ENCODE measurements at regions not wholly inside any gene's neighbourhood (a gene's known extent, or its start where the extent isn't known, plus 50 kb on each side); places are given as distances from the start of the nearest gene placed in this dataset.

- no CpG with 5 or more reads among the region's 6 CpGs for WGBS (ENCODE audit: extremely low coverage, insufficient coverage, insufficient read length)
- Histone ChIP-seq H3K4me3 (ENCODE audit: low read depth, low read length) (no peak overlapping the region), H2BK12ac (ENCODE audit: low read length) (peak overlapping the region; percentile 99)
Observed at GRCh38 chr3:3707858-3708768, 91.1 kb upstream of the LRRN1 start.

GRCh38 chr3:3705090-3705775, 94.0 kb upstream of the LRRN1 start:
- Histone ChIP-seq H3K4ac (ENCODE audit: low read depth, low read length) (no peak overlapping the region), H4K8ac (ENCODE audit: low read depth, low read length) (peak overlapping the region; percentile 85), H3K27ac (ENCODE audit: low read depth, low read length) (peak overlapping the region; percentile 43), H3K4me2 (ENCODE audit: low read length) (no peak overlapping the region), H2BK120ac (ENCODE audit: insufficient read depth, low read length, poor library complexity) (peak overlapping the region; percentile 97), H2AFZ (ENCODE audit: insufficient read depth, low read length, poor library complexity) (no peak overlapping the region), H2AK5ac (ENCODE audit: low read length) (peak overlapping the region; percentile 94), H3K9me3 (ENCODE audit: insufficient read depth, low read depth, low read length) (no peaks in the 10 kb centered on the region), H2BK12ac (ENCODE audit: low read length) (peak overlapping the region; percentile 100), H3K9ac (ENCODE audit: low read length) (no peak overlapping the region), H3K4me1 (ENCODE audit: control insufficient read depth in 1 of 2, insufficient read depth in 2 of 2, low read length in 2 of 2) (peaks cover 13 to 22% of the 10 kb centered on the region in 2 experiments), H3K27me3 (ENCODE audit: insufficient read depth, low read length) (no peaks in the 10 kb centered on the region), H3K36me3 (ENCODE audit: control insufficient read depth in 1 of 2, insufficient read depth in 2 of 2, low read length in 2 of 2) (no peaks in the 10 kb centered on the region), H4K12ac (ENCODE audit: low read depth, low read length) (no peak overlapping the region), H3K18ac (ENCODE audit: low read length) (peak overlapping the region; percentile 92), H3K79me1 (ENCODE audit: low read length) (peaks cover 23% of the 10 kb centered on the region), H3K23ac (ENCODE audit: low read length) (no peak overlapping the region), H4K91ac (ENCODE audit: low read depth, low read length) (peak overlapping the region; percentile 37), H3K4me3 (ENCODE audit: low read depth, low read length) (no peak overlapping the region), H3K79me2 (ENCODE audit: control insufficient read depth, insufficient read depth, low read length, poor library complexity) (peaks cover 4% of the 10 kb centered on the region), H3K14ac (ENCODE audit: low read length) (peak overlapping the region; percentile 91), H2BK5ac (ENCODE audit: low read depth, low read length, poor library complexity) (peak overlapping the region; percentile 96)
- DNase-seq = no peak
- no CpG with 5 or more reads among the region's 6 CpGs for WGBS (ENCODE audit: extremely low coverage, insufficient coverage, insufficient read length)

More at GRCh38 chr3:3707858-3708768, 91.1 kb upstream of the LRRN1 start:
- peak overlapping the region; percentile 99 for H2BK120ac ChIP-seq (ENCODE audit: insufficient read depth, low read length, poor library complexity)
- peak overlapping the region; percentile 99 for H2BK5ac ChIP-seq (ENCODE audit: low read depth, low read length, poor library complexity)
- H3K23ac ChIP-seq (ENCODE audit: low read length) = no peak overlapping the region
- H3K79me2 ChIP-seq (ENCODE audit: control insufficient read depth, insufficient read depth, low read length, poor library complexity) = peaks cover 4% of the 10 kb centered on the region
- H3K79me1 ChIP-seq (ENCODE audit: low read length) = peaks cover 16% of the 10 kb centered on the region
- peak overlapping the region; percentile 93 for H2AK5ac ChIP-seq (ENCODE audit: low read length)
- H3K18ac ChIP-seq (ENCODE audit: low read length) = peak overlapping the region; percentile 86
- H3K27me3 ChIP-seq (ENCODE audit: insufficient read depth, low read length) = no peaks in the 10 kb centered on the region
- DNase-seq = peak; percentile 63 to 84
- peak overlapping the region; percentile 89 for H3K4ac ChIP-seq (ENCODE audit: low read depth, low read length)
- no peak overlapping the region for H2AFZ ChIP-seq (ENCODE audit: insufficient read depth, low read length, poor library complexity)
- H3K9ac ChIP-seq (ENCODE audit: low read length) = no peak overlapping the region
- H3K9me3 ChIP-seq (ENCODE audit: insufficient read depth, low read depth, low read length) = no peaks in the 10 kb centered on the region
- peak overlapping the region; percentile 73 for H4K8ac ChIP-seq (ENCODE audit: low read depth, low read length)
- H4K12ac ChIP-seq (ENCODE audit: low read depth, low read length) = no peak overlapping the region
- H3K4me2 ChIP-seq (ENCODE audit: low read length) = peak overlapping the region; percentile 43
- H3K27ac ChIP-seq (ENCODE audit: low read depth, low read length) = peak overlapping the region; percentile 97
- H3K14ac ChIP-seq (ENCODE audit: low read length) = peak overlapping the region; percentile 95
- H4K91ac ChIP-seq (ENCODE audit: low read depth, low read length) = peak overlapping the region; percentile 96
- H3K36me3 ChIP-seq (ENCODE audit: control insufficient read depth in 1 of 2, insufficient read depth in 2 of 2, low read length in 2 of 2) = no peaks in the 10 kb centered on the region
- H3K4me1 ChIP-seq (ENCODE audit: control insufficient read depth in 1 of 2, insufficient read depth in 2 of 2, low read length in 2 of 2) = peaks cover 11 to 15% of the 10 kb centered on the region in 2 experiments

GRCh38 chr3:3701949-3702348, 97.3 kb upstream of the LRRN1 start:
- Histone ChIP-seq H3K79me1 (ENCODE audit: low read length) (peaks cover 14% of the 10 kb centered on the region), H2AFZ (ENCODE audit: insufficient read depth, low read length, poor library complexity) (no peak overlapping the region), H4K12ac (ENCODE audit: low read depth, low read length) (no peak overlapping the region), H3K23ac (ENCODE audit: low read length) (no peak overlapping the region), H3K27ac (ENCODE audit: low read depth, low read length) (no peak overlapping the region), H3K4me1 (ENCODE audit: control insufficient read depth in 1 of 2, insufficient read depth in 2 of 2, low read length in 2 of 2) (peaks cover 12 to 22% of the 10 kb centered on the region in 2 experiments), H3K4me3 (ENCODE audit: low read depth, low read length) (no peak overlapping the region), H3K4ac (ENCODE audit: low read depth, low read length) (no peak overlapping the region), H4K8ac (ENCODE audit: low read depth, low read length) (no peak overlapping the region), H3K4me2 (ENCODE audit: low read length) (no peak overlapping the region), H3K79me2 (ENCODE audit: control insufficient read depth, insufficient read depth, low read length, poor library complexity) (no peaks in the 10 kb centered on the region), H3K14ac (ENCODE audit: low read length) (no peak overlapping the region), H2BK12ac (ENCODE audit: low read length) (no peak overlapping the region), H3K9me3 (ENCODE audit: insufficient read depth, low read depth, low read length) (no peaks in the 10 kb centered on the region), H2BK120ac (ENCODE audit: insufficient read depth, low read length, poor library complexity) (no peak overlapping the region), H2BK5ac (ENCODE audit: low read depth, low read length, poor library complexity) (no peak overlapping the region), H3K18ac (ENCODE audit: low read length) (no peak overlapping the region), H4K91ac (ENCODE audit: low read depth, low read length) (no peak overlapping the region), H3K27me3 (ENCODE audit: insufficient read depth, low read length) (no peaks in the 10 kb centered on the region), H2AK5ac (ENCODE audit: low read length) (no peak overlapping the region), H3K9ac (ENCODE audit: low read length) (no peak overlapping the region), H3K36me3 (ENCODE audit: control insufficient read depth in 1 of 2, insufficient read depth in 2 of 2, low read length in 2 of 2) (no peaks in the 10 kb centered on the region)
- WGBS (ENCODE audit: extremely low coverage, insufficient coverage, insufficient read length) = no CpG with 5 or more reads among the region's 5 CpGs
- no peak for DNase-seq

GRCh38 chr3:3699816-3700633, 99.2 kb upstream of the LRRN1 start:
- no peaks in the 10 kb centered on the region for H3K36me3 ChIP-seq (ENCODE audit: control insufficient read depth in 1 of 2, insufficient read depth in 2 of 2, low read length in 2 of 2)
- H3K79me1 ChIP-seq (ENCODE audit: low read length) = peaks cover 10% of the 10 kb centered on the region
- no CpG with 5 or more reads among the region's 7 CpGs for WGBS (ENCODE audit: extremely low coverage, insufficient coverage, insufficient read length)
- H2AK5ac ChIP-seq (ENCODE audit: low read length) = no peak overlapping the region
- H3K23ac ChIP-seq (ENCODE audit: low read length) = no peak overlapping the region
- peak overlapping the region; percentile 68 for H3K27ac ChIP-seq (ENCODE audit: low read depth, low read length)
- H4K12ac ChIP-seq (ENCODE audit: low read depth, low read length) = no peak overlapping the region
- H2BK5ac ChIP-seq (ENCODE audit: low read depth, low read length, poor library complexity) = peak overlapping the region; percentile 44
- H3K14ac ChIP-seq (ENCODE audit: low read length) = no peak overlapping the region
- no peak overlapping the region for H3K9ac ChIP-seq (ENCODE audit: low read length)
- peak; percentile 16 to 72 for DNase-seq
- H3K4ac ChIP-seq (ENCODE audit: low read depth, low read length) = no peak overlapping the region
- H3K27me3 ChIP-seq (ENCODE audit: insufficient read depth, low read length) = no peaks in the 10 kb centered on the region
- H3K4me3 ChIP-seq (ENCODE audit: low read depth, low read length) = no peak overlapping the region
- H2BK120ac ChIP-seq (ENCODE audit: insufficient read depth, low read length, poor library complexity) = peak overlapping the region; percentile 92
- H4K91ac ChIP-seq (ENCODE audit: low read depth, low read length) = no peak overlapping the region
- no peak overlapping the region for H3K4me2 ChIP-seq (ENCODE audit: low read length)
- no peaks in the 10 kb centered on the region for H3K79me2 ChIP-seq (ENCODE audit: control insufficient read depth, insufficient read depth, low read length, poor library complexity)
- no peak overlapping the region for H4K8ac ChIP-seq (ENCODE audit: low read depth, low read length)
- H3K18ac ChIP-seq (ENCODE audit: low read length) = no peak overlapping the region
- no peak overlapping the region for H2AFZ ChIP-seq (ENCODE audit: insufficient read depth, low read length, poor library complexity)
- H2BK12ac ChIP-seq (ENCODE audit: low read length) = no peak overlapping the region
- H3K9me3 ChIP-seq (ENCODE audit: insufficient read depth, low read depth, low read length) = no peaks in the 10 kb centered on the region
- H3K4me1 ChIP-seq (ENCODE audit: control insufficient read depth in 1 of 2, insufficient read depth in 2 of 2, low read length in 2 of 2) = peaks cover 5 to 13% of the 10 kb centered on the region in 2 experiments

Data from trophoblast cell (in vitro differentiated cells and primary cell).